Mesodermal cell (in vitro differentiated cells): ENCODE measurements at regions not wholly inside any gene's neighbourhood (a gene's known extent, or its start where the extent isn't known, plus 50 kb on each side); places are given as distances from the start of the nearest gene placed in this dataset.

ENCODE experiments used
- H3K27ac ChIP-seq: 2 replicates; pipeline ENCODE4 v1.7.0; 2013; ENCODE audit warnings: mild to moderate bottlenecking, low read depth, low read length, moderate library complexity; ENCODE audit not compliant: severe bottlenecking
- H3K36me3 ChIP-seq: 2 replicates; pipeline ENCODE4 v1.7.1; 2013; ENCODE audit warnings: mild to moderate bottlenecking, low read length, moderate library complexity; ENCODE audit not compliant: control insufficient read depth, insufficient read depth
- H3K4me1 ChIP-seq: one replicate; pipeline ENCODE4 v1.7.1; 2013; ENCODE audit warnings: mild to moderate bottlenecking, low read length; ENCODE audit not compliant: insufficient read depth, control insufficient read depth, poor library complexity, severe bottlenecking
- H3K4me3 ChIP-seq: 2 replicates; pipeline ENCODE4 v1.7.0; 2013; ENCODE audit warnings: low read length, control low read depth, mild to moderate bottlenecking; ENCODE audit not compliant: insufficient read depth, poor library complexity, severe bottlenecking; ENCODE audit errors: extremely low read depth
- H3K9me3 ChIP-seq: 2 replicates; pipeline ENCODE4 v1.7.1; 2013; ENCODE audit warnings: mild to moderate bottlenecking, low read length, moderate library complexity; ENCODE audit not compliant: control insufficient read depth
- WGBS, 2 experiments: methylation state at CpG; one replicate each; pipeline ENCODE4 v1.1.5; 2013; ENCODE audit warnings: missing lambda C conversion rate in 2 of 2; ENCODE audit not compliant: insufficient coverage in 2 of 2; 5-methylcytosine and 5-hydroxymethylcytosine counted together

GRCh38 chr5:4989118-4989517, 151.0 kb upstream of the ADAMTS16 start:
- no peak overlapping the region for H3K27ac ChIP-seq
- H3K9me3 ChIP-seq = no peaks in the 10 kb centered on the region
- WGBS, 2 experiments = no CpG with 5 or more reads among the region's 1 CpG
- no peaks in the 10 kb centered on the region for H3K4me1 ChIP-seq
- H3K36me3 ChIP-seq = no peaks in the 10 kb centered on the region
- H3K4me3 ChIP-seq = no peak overlapping the region

GRCh38 chr5:4990017-4990416, 150.1 kb upstream of the ADAMTS16 start:
- H3K36me3 ChIP-seq = no peaks in the 10 kb centered on the region
- H3K4me3 ChIP-seq = no peak overlapping the region
- H3K9me3 ChIP-seq = no peaks in the 10 kb centered on the region
- no peak overlapping the region for H3K27ac ChIP-seq
- no peaks in the 10 kb centered on the region for H3K4me1 ChIP-seq
- WGBS, 2 experiments = 83 to 85% methylated on average over 2 of the region's 5 CpGs

- no peak overlapping the region for H3K4me3 ChIP-seq
- H3K36me3 ChIP-seq = no peaks in the 10 kb centered on the region
- H3K9me3 ChIP-seq = no peaks in the 10 kb centered on the region
- WGBS, 2 experiments = 73 to 100% methylated on average over 1 to 3 of the region's 4 CpGs
- no peaks in the 10 kb centered on the region for H3K4me1 ChIP-seq
- H3K27ac ChIP-seq = no peak overlapping the region
Measured at GRCh38 chr5:4990462-4990861, 149.7 kb upstream of the ADAMTS16 start.

GRCh38 chr5:4991925-4992324, 148.2 kb upstream of the ADAMTS16 start:
- H3K9me3 ChIP-seq = no peaks in the 10 kb centered on the region
- H3K4me1 ChIP-seq = no peaks in the 10 kb centered on the region
- H3K36me3 ChIP-seq = no peaks in the 10 kb centered on the region
- no peak overlapping the region for H3K4me3 ChIP-seq
- WGBS, 2 experiments = 100% methylated on average over 1 of the region's 1 CpG; no CpG with 5 or more reads in 1 of the 2 experiments
- H3K27ac ChIP-seq = no peak overlapping the region

GRCh38 chr5:4995014-4995413, 145.1 kb upstream of the ADAMTS16 start:
- whole genome bisulfite sequencing, 2 experiments = 95% methylated on average over 4 of the region's 4 CpGs; no CpG with 5 or more reads in 1 of the 2 experiments
- peaks cover 4% of the 10 kb centered on the region for H3K9me3 ChIP-seq
- no peaks in the 10 kb centered on the region for H3K4me1 ChIP-seq
- H3K27ac ChIP-seq = no peak overlapping the region
- H3K4me3 ChIP-seq = no peak overlapping the region
- H3K36me3 ChIP-seq = no peaks in the 10 kb centered on the region

GRCh38 chr5:5005353-5005752, 134.8 kb upstream of the ADAMTS16 start:
- 83 to 86% methylated on average over 2 of the region's 3 CpGs for WGBS, 2 experiments

GRCh38 chr5:5006548-5006947, 133.6 kb upstream of the ADAMTS16 start:
- H3K27ac ChIP-seq = no peak overlapping the region
- WGBS, 2 experiments = 70% methylated on average over 2 of the region's 3 CpGs; no CpG with 5 or more reads in 1 of the 2 experiments
- H3K4me1 ChIP-seq = no peaks in the 10 kb centered on the region
- no peak overlapping the region for H3K4me3 ChIP-seq
- no peaks in the 10 kb centered on the region for H3K9me3 ChIP-seq
- no peaks in the 10 kb centered on the region for H3K36me3 ChIP-seq

More at GRCh38 chr5:5005353-5005752, 134.8 kb upstream of the ADAMTS16 start:
- Histone ChIP-seq H3K4me3 (no peak overlapping the region), H3K9me3 (no peaks in the 10 kb centered on the region), H3K4me1 (no peaks in the 10 kb centered on the region), H3K27ac (no peak overlapping the region), H3K36me3 (no peaks in the 10 kb centered on the region)

GRCh38 chr5:5009240-5009639, 130.9 kb upstream of the ADAMTS16 start:
- Histone ChIP-seq H3K4me3 (no peak overlapping the region), H3K36me3 (no peaks in the 10 kb centered on the region)
- WGBS, 2 experiments = 85 to 95% methylated on average over 4 of the region's 4 CpGs

GRCh38 chr5:5011151-5011550, 129.0 kb upstream of the ADAMTS16 start:
- H3K9me3 ChIP-seq = no peaks in the 10 kb centered on the region
- H3K4me1 ChIP-seq = no peaks in the 10 kb centered on the region
- WGBS, 2 experiments = 100% methylated on average over 2 of the region's 4 CpGs; no CpG with 5 or more reads in 1 of the 2 experiments
- no peak overlapping the region for H3K27ac ChIP-seq
- no peaks in the 10 kb centered on the region for H3K36me3 ChIP-seq
- no peak overlapping the region for H3K4me3 ChIP-seq

More at GRCh38 chr5:5009240-5009639, 130.9 kb upstream of the ADAMTS16 start:
- no peaks in the 10 kb centered on the region for H3K9me3 ChIP-seq
- no peaks in the 10 kb centered on the region for H3K4me1 ChIP-seq
- no peak overlapping the region for H3K27ac ChIP-seq

- H3K36me3 ChIP-seq = no peaks in the 10 kb centered on the region
- H3K4me3 ChIP-seq = no peak overlapping the region
- peaks cover 5% of the 10 kb centered on the region for H3K9me3 ChIP-seq
- no peak overlapping the region for H3K27ac ChIP-seq
- H3K4me1 ChIP-seq = no peaks in the 10 kb centered on the region
- WGBS, 2 experiments = 35 to 52% methylated on average over 4 to 6 of the region's 7 CpGs
Measured at GRCh38 chr5:5014586-5015235, 125.4 kb upstream of the ADAMTS16 start.

- Histone ChIP-seq H3K4me3 (no peak overlapping the region), H3K9me3 (peaks cover 5% of the 10 kb centered on the region), H3K36me3 (no peaks in the 10 kb centered on the region), H3K27ac (peak overlapping the region; percentile 0), H3K4me1 (no peaks in the 10 kb centered on the region)
- 85 to 86% methylated on average over 9 of the region's 9 CpGs for WGBS, 2 experiments
Measured at GRCh38 chr5:5017827-5018577, 122.1 kb upstream of the ADAMTS16 start.
